Panc1 (cell line): ENCODE measurements at regions not wholly inside any gene's neighbourhood (a gene's known extent, or its start where the extent isn't known, plus 50 kb on each side); places are given as distances from the start of the nearest gene placed in this dataset.

Source experiments
- CTCF ChIP-seq: fragments of 450-650 bp; IDR thresholded peaks from 2 replicates; pipeline ENCODE4 v1.5.1; 2017; ENCODE audit warnings: mild to moderate bottlenecking
- POLR2AphosphoS5 ChIP-seq: IDR thresholded peaks from 2 replicates; pipeline ENCODE4 v1.6.1; 2012; ENCODE audit warnings: mild to moderate bottlenecking, low read depth, low read length, moderate library complexity
- REST ChIP-seq, 2 experiments: IDR thresholded peaks; 2 replicates each; pipeline ENCODE4 v1.6.1; 2011 to 2012; ENCODE audit warnings: low read depth in 2 of 2, control low read depth in 1 of 2, low read length in 1 of 2, mild to moderate bottlenecking in 1 of 2, moderate library complexity in 1 of 2; ENCODE audit not compliant: insufficient read depth in 1 of 2
- SIN3A ChIP-seq: IDR thresholded peaks from 2 replicates; pipeline ENCODE4 v1.6.1; 2012; ENCODE audit warnings: low read depth, mild to moderate bottlenecking, low read length, moderate library complexity, borderline replicate concordance; ENCODE audit not compliant: insufficient read depth

GRCh38 chr13:105679838-105680237, 855.6 kb downstream of the EFNB2 start:
- TF ChIP-seq POLR2AphosphoS5 (no peak), SIN3A (no peak), CTCF (no peak), REST (IDR thresholded peaks at IDR 0.05; ENCODE audit: insufficient read depth in 1 of 2, low read depth in 2 of 2, low read length in 1 of 2) (no peak)
